HFFc6 (cell line): ENCODE measurements at regions not wholly inside any gene's neighbourhood (a gene's known extent, or its start where the extent isn't known, plus 50 kb on each side); places are given as distances from the start of the nearest gene placed in this dataset.
"Not testable (repeated sequence)": the region's sequence is repeated elsewhere in the genome, so short reads cannot be mapped to it uniquely, and the experiment has no call there.

Experiments
- DNase-seq: peaks from one replicate; pipeline ENCODE4 v3.0.0-alpha.2; 2018
- H3K27ac Mint-ChIP-seq: 2 replicates; pipeline ENCODE4 v1.8.0; 2020; ENCODE audit warnings: mild to moderate bottlenecking, mixed read lengths
- H3K27me3 Mint-ChIP-seq: 2 replicates; pipeline ENCODE4 v1.8.0; 2021; ENCODE audit warnings: mild to moderate bottlenecking, moderate library complexity, mixed read lengths; ENCODE audit not compliant: insufficient read depth
- H3K36me3 Mint-ChIP-seq: 2 replicates; pipeline ENCODE4 v1.8.0; 2021; ENCODE audit warnings: low read depth, mixed read lengths
- H3K4me1 Mint-ChIP-seq: 2 replicates; pipeline ENCODE4 v1.8.0; 2020; ENCODE audit warnings: low read depth, mixed read lengths
- H3K4me3 Mint-ChIP-seq: 2 replicates; pipeline ENCODE4 v1.8.0; 2020; ENCODE audit warnings: mild to moderate bottlenecking, moderate library complexity, mixed read lengths
- H3K9me3 Mint-ChIP-seq: 2 replicates; pipeline ENCODE4 v1.8.0; 2020; ENCODE audit warnings: mild to moderate bottlenecking, mixed read lengths
- CTCF ChIP-seq: fragments of 200-600 bp; sonication (generic); IDR thresholded peaks from 2 replicates; pipeline ENCODE4 v1.5.0; 2021; ENCODE audit warnings: antibody characterized with exemption, mild to moderate bottlenecking

GRCh38 chr13:57899096-57899495 is 267.6 kb downstream of the PCDH17 start:
- Mint-ChIP-seq H3K27ac (no peak overlapping the region), H3K4me1 (no peaks in the 10 kb centered on the region), H3K27me3 (no peaks in the 10 kb centered on the region; the same call in 1 of the 2 replicates), H3K36me3 (no peaks in the 10 kb centered on the region), H3K9me3 (peaks cover 20% of the 10 kb centered on the region), H3K4me3 (no peak overlapping the region)
- no peak for DNase-seq
- TF ChIP-seq CTCF, result no peak

- not testable (repeated sequence) for H3K27me3 Mint-ChIP-seq, H3K27ac Mint-ChIP-seq, H3K4me3 Mint-ChIP-seq, H3K36me3 Mint-ChIP-seq, DNase-seq, H3K4me1 Mint-ChIP-seq
- peaks cover 20% of the 10 kb centered on the region for H3K9me3 Mint-ChIP-seq
These were observed 278.3 kb downstream of the PCDH17 start for GRCh38 chr13:57909833-57910232.

- DNase-seq, result no peak
- Mint-ChIP-seq H3K27me3 (no peaks in the 10 kb centered on the region; the same call in 1 of the 2 replicates), H3K27ac (no peak overlapping the region), H3K4me3 (no peak overlapping the region), H3K4me1 (no peaks in the 10 kb centered on the region), H3K9me3 (peaks cover 7% of the 10 kb centered on the region), H3K36me3 (no peaks in the 10 kb centered on the region)
- TF ChIP-seq CTCF, result no peak
These were observed 286.5 kb downstream of the PCDH17 start for GRCh38 chr13:57918086-57918485.

- DNase-seq, result no peak
- no peaks in the 10 kb centered on the region; the same call in 1 of the 2 replicates for H3K27me3 Mint-ChIP-seq
- no peaks in the 10 kb centered on the region for H3K36me3 Mint-ChIP-seq
- H3K4me1 Mint-ChIP-seq, result no peaks in the 10 kb centered on the region
- no peak overlapping the region for H3K27ac Mint-ChIP-seq
- H3K4me3 Mint-ChIP-seq, result no peak overlapping the region
- H3K9me3 Mint-ChIP-seq, result peaks cover 7% of the 10 kb centered on the region
- no peak for TF ChIP-seq CTCF
These were observed 287.4 kb downstream of the PCDH17 start for GRCh38 chr13:57918913-57919312.

- Mint-ChIP-seq H3K4me1 (no peaks in the 10 kb centered on the region), H3K27ac (no peak overlapping the region), H3K4me3 (no peak overlapping the region), H3K27me3 (no peaks in the 10 kb centered on the region; the same call in 1 of the 2 replicates), H3K36me3 (no peaks in the 10 kb centered on the region), H3K9me3 (peaks cover 13% of the 10 kb centered on the region)
- DNase-seq, result no peak
- TF ChIP-seq CTCF, result no peak
These were observed 293.7 kb downstream of the PCDH17 start for GRCh38 chr13:57925250-57925649.

- Mint-ChIP-seq H3K9me3 (peaks cover 13% of the 10 kb centered on the region), H3K36me3 (no peaks in the 10 kb centered on the region), H3K4me1 (no peaks in the 10 kb centered on the region), H3K4me3 (no peak overlapping the region), H3K27ac (no peak overlapping the region), H3K27me3 (no peaks in the 10 kb centered on the region; the same call in 1 of the 2 replicates)
- TF ChIP-seq CTCF, result no peak
- DNase-seq, result no peak
These were observed 294.2 kb downstream of the PCDH17 start for GRCh38 chr13:57925751-57926150.
